Stimulated activated CD4-positive, alpha-beta T cell treated with anti-CD3 and anti-CD28 coated beads, Interleukin-12 subunit alpha, Interleukin-12 subunit beta, amount 100 ng/mL, for 48 hours (primary cell): ENCODE measurements at regions not wholly inside any gene's neighbourhood (a gene's known extent, or its start where the extent isn't known, plus 50 kb on each side); places are given as distances from the start of the nearest gene placed in this dataset.
"Not testable (repeated sequence)": the region's sequence is repeated elsewhere in the genome, so short reads cannot be mapped to it uniquely, and the experiment has no call there.

Experiments used
- DNase-seq, 3 donors: peaks; one replicate each; pipeline ENCODE4 v3.0.0-alpha.2; 2020; ENCODE audit warnings: low read depth in 2 of 3, low spot score in 1 of 3

- no peak for DNase-seq
Measured at GRCh38 chr20:50325651-50326050, 135.0 kb downstream of the CEBPB start.

DNA sequence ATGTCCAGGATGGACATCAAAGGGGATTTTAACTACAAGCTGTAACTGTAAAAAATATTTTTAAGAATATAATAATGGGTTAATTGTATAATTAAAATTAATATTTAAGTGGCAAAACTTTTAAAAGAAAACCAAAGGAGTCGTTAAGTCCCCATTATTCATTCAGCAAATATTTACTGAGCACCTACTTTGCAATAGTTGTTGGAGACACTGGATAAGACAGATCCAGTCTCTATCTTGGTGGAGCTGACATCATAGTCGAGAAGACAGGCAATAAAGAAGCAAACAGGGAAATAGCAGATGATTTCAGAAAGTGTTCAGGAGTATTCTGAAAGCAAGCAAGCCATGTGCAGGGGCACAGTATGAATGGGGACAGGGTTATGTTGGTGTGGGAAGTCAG is 137.0 kb downstream of the CEBPB start:
- no peak for DNase-seq

- DNase-seq, result no peak
Measured at GRCh38 chr20:50328222-50328979, 137.8 kb downstream of the CEBPB start.

DNA sequence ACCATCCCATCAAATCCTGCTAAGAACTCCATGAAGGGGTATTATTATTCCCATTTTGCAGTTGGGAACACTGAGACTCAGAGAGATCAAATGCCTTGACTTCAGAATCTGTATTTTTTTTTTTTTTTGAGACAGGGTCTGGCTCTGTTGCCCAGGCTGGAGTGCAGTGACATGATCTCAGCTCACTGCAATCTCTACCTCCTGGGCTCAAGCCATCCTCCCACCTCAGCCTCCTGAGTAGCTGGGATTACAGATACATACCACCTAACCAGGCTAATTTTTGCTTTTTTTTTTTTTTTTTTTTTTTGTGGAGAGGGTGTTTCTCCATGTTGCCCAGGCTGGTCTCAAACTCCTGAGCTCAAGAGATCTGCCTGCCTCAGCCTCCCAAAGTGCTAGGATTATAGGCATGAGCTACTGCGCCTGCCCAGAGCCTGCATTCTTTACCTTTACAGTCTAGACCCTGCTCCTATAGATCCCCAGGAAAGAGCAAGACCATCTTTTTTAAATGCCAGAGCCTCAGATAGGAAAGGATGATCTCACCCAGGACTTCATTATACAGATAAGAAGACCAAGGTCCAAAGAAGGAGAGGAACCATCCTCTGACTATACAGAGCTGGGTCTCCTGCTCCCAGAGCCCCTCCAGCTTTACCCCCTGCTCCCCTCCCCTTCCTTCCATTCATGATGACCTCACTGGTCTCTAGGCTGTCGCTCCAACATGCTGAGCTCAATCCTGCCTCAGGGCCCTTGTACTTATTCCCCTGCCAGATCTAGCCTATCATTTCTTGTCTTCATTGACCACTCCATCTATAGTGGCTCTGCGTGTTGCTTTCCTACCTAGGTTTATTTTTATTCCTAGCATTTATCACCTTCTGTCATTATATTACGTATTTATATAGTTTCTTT is 138.6 kb downstream of the CEBPB start:
- no peak for DNase-seq

GRCh38 chr20:50329981-50330503 is 139.4 kb downstream of the CEBPB start:
- no peak for DNase-seq

DNA sequence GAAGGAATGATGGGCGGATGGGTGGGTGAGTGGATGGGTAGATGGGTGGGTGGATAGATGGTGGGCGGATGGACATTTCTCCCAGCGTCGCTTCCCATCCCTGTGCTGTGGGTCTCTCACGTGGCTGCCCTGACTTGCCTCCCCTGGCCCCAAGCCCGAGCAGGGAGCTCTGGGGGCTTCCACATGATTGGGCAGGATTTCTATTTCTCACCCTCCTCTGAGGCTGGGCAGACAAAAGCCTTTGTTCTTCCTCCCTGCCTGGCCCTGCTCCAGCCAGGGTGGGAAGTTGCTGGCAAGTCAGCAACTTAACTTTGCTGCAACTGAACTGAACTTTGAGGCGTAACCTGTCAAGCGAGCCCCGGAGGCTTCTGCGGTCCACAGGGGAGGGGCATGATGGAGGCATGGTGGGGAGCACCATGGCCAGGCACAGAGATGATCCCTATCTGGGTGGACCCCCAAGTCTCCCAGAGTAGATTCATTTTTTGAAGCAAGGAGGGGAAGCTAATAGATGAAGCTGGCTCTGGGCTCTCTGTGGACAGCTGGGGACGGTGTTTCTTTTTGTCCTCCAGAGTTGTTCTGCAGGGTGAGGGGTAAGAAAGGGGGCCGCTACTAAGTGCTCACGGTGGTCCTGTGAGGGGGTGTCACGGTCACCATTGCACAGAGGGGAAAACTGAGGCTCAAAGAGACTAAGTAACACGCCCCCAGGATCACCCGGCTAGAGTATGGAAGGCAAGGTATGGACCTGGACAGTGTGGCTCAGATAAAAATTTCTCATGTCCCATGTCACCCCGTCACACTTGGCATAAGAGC is 140.1 kb downstream of the CEBPB start:
- DNase-seq, result no peak

GRCh38 chr20:50331469-50332363 is 141.1 kb downstream of the CEBPB start:
- no peak for DNase-seq

DNA sequence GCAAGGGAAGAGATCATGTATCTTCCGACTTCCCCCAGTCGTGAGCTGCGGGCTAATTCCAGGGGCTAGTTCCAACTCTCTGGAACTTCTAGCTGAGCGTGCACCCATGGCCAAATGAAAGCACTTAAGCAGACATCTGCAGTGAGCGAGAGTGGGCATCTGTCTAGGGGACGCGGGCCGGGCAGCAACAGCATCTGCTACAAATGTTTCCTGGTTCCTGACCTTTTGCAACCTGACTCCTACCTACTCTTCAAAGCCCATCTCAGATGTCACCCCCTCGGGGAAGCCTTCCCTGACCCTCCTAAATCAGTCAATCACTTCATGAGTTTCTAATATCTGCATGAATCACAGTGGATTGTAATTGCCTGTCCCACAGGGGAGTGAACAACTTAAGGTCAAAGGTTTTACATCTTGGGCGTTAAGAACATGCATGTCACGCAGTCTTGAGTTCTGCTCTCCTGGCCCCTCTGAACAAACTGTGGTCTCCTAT is 141.9 kb downstream of the CEBPB start:
- no peak for DNase-seq

- DNase-seq, result no peak
Measured at GRCh38 chr20:50333131-50333670, 142.6 kb downstream of the CEBPB start.

DNA sequence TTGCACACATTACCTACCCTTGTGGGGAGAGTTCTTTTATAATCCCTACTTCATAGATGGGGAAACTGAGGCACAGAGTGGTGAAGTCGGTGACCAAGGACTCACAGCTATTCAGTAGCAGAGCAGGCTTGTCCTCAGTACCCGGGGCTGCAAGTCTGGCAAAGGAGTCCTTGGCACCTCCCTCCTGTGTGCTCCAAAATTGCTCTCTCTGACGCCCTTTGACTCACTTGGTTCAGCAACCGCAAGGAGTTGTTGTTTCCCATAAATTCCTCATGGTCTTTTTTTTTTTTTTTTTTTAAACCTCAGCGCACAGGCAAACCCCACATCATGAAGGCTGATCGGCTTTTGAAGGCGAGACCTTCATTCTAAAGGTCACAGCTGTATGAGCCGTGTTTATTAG is 143.2 kb downstream of the CEBPB start:
- DNase-seq, result no peak

DNA sequence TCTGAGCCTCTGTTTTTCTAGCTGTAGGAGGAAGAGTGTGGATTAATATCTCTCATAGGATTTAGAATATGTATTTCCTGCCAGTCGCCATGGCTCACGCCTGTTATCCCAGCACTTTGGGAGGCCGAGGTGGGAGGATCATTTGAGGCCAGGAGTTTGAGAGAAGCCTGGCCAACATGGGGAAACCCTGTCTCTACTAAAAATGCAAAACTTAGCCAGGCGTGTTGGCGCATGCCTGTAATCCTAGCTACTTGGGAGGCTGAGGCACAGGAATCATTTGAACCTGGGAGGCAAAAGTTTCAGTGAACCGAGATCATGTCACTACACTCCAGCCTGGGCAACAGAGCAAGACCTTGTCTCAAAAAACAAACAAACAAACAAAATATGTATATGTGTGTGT is 143.9 kb downstream of the CEBPB start:
- not testable (repeated sequence) for DNase-seq

- no peak for DNase-seq
Measured at GRCh38 chr20:50335105-50335504, 144.5 kb downstream of the CEBPB start.

DNA sequence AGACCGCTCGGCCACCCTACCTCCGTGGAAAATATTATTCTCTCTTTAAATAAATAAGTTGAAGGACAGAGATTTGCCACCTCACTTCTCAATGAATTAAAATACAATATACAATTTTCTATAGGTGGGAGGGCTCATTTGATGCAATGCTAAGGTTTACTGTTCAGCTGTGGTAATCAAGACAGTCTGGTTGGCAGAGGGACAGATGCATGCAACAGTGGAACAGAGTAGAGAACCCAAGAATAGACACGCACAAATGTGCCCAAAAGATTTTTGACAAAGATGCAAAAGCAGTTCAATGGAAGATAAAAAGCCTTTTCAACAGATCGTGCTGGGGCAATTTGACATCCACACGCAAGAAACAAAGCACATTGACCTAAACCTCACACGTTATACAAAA is 145.2 kb downstream of the CEBPB start:
- DNase-seq, result no peak

DNA sequence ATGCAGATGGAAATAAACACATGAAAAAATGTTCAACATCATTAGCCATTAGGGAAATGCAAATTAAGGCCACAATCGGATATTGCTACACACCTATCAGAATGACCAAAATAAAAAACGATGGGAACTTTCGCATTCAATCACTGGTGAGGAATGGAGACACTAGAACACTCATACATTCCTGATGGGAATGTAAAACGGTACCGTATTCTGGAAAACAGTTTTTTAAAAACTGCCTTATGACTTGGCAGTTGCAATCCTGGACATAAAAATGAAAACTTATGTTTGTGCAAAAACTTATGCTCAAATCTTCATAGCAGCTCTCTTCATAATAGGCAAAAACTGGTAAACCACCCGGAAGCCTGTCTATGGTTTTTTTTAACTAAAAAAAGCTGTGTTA is 146.0 kb downstream of the CEBPB start:
- DNase-seq, result no peak

DNA sequence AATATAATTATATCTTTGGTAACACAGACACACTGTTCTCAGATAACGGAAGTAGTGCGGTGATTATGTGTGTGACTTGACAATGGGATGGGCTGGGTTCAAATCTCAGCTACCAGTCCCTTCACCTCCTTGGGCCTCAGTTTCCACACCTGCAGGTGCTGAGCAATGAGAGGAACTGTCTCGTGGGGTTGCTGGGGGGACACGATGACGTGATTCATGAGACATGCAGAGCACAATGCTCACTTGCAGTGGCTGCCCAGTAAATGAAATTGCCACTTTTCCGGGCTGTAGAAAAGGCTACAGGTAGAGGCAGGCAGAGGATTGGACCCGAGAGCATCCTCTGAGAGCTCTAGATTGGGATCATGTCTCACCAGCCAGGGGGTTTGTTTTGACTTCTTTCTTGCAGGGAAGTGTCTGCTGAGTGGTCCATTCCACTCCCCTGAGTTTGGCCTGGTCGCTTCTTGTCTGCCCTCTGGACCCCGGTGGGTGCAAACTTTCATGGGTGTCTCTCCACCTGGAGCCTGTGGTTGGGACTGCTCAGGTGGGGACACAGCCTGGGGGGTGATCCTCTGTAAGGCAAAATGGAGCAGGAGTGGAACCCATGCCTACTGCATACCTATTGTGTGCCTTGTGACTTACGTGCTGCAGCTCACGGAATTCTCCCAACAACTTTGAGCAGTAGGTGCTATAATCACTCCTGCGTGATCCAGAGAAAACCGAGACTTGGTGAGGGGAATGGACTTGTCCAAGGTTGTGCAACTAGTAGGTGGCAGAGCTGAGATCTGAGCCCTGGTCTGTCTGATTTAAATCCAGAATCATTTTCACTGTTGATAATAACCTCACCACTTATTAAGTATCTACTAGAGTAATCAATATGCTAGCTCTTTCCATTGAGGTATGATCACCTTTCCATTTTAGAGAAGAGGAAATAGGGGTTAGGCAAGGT is 147.2 kb downstream of the CEBPB start:
- no peak for DNase-seq

GRCh38 chr20:50338479-50339391 is 148.1 kb downstream of the CEBPB start:
- peak; percentile 72 to 83 (median 76) for DNase-seq

GRCh38 chr20:50339466-50339901 is 148.9 kb downstream of the CEBPB start:
- peak in 2 of 3 donors; percentile 20 to 46 for DNase-seq

DNA sequence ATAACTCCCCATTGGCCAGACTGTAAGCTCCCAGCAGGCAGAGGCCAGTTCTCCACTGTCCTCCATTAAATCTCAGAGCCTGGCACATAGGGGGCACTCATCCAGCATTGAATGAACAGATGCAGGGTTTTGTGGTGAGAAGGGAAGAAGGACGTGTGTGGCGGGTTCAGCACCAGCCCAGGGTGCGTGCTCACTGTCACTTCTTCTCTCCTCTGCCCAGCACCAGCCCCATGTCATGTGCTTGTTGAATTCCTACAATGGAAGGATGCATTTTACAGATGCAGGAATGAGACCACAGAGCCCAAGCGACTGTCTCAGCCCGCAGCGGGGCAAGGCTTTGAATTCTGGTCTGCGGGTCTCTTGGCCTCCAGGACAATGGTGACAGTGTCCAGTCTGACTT is 149.9 kb downstream of the CEBPB start:
- DNase-seq, result no peak
